ENCODE measurements at regions not wholly inside any gene's neighbourhood (a gene's known extent, or its start where the extent isn't known, plus 50 kb on each side); places are given as distances from the start of the nearest gene placed in this dataset.
"Not testable (repeated sequence)": the region's sequence is repeated elsewhere in the genome, so short reads cannot be mapped to it uniquely, and the experiment has no call there.

DNA sequence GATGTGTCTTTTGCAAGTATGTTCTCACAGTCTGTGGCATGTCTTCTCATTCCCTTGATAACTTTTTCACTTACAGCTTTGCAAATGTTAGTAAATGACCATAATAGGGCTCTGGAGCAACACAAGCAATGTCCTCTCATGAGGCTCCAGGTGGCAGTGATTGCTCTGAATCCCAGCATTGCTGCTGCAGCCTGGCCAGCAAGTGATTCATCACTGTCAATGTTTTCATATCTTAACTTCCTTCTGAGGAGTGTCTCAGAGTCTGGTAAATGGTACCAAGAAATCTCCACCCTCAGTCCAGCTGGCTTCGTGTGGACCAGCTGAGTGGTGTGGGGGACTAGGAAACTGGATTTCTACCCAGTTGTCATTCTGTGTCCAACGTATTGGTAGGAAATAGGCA, 139.6 kb downstream of the MYLK4 start:
- no peak for DNase-seq (ENCODE audit: low spot score)

GRCh38 chr6:2608503-2608902, 142.2 kb downstream of the MYLK4 start:
- DNase-seq (ENCODE audit: low spot score) = no peak

- no peak for DNase-seq (ENCODE audit: low spot score)
These were observed 150.4 kb downstream of the MYLK4 start for GRCh38 chr6:2600363-2600762.

GRCh38 chr6:2599817-2600216, 150.9 kb downstream of the MYLK4 start:
- no peak for DNase-seq (ENCODE audit: low spot score)

GRCh38 chr6:2598867-2599266, 151.9 kb downstream of the MYLK4 start:
- DNase-seq (ENCODE audit: low spot score) = no peak

- DNase-seq (ENCODE audit: low spot score) = no peak
These were observed 152.7 kb downstream of the MYLK4 start for GRCh38 chr6:2597991-2598390.

- DNase-seq (ENCODE audit: low spot score) = not testable (repeated sequence)
These were observed 153.3 kb downstream of the MYLK4 start for GRCh38 chr6:2597457-2597856.

DNA sequence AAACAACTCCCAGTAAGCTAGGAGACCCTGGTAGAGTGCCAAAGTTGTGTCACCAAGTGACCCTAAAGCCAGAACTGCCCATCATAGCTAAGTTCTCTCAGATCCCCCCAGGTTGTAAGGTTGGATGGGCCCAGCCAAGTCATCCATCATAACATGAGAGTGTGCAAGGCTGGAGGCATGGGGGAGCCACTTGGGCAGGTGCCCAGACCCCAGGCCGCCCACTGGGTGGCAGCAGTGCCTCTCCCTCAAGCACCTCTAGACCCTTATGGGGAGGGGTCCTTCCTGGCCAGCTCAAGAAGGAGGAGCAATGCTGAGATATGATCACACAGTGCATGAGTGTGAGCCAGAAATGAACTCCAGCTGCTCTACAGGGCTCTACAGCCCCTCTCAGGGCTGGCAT, 154.5 kb downstream of the MYLK4 start:
- peak; percentile 59 for DNase-seq (ENCODE audit: low spot score)

DNA sequence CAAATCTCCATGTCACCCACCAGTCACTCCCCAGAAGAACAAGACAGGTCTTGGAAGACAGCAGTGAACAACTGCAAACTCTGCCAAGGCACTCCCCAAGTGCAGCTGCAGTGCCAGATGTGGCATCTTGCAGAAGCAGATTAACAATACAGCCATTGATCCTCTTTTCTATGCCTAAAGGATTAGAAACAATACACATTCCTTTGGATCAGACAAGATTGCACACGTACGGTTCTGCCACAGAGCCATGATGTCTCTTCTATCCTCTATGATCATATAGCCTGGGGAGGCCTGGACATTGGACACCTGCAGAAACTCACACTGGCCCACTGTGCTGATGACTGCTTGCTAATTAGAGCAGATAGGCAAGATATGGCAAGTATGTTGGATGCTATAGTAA, 155.9 kb downstream of the MYLK4 start:
- no peak for DNase-seq (ENCODE audit: low spot score)

DNA sequence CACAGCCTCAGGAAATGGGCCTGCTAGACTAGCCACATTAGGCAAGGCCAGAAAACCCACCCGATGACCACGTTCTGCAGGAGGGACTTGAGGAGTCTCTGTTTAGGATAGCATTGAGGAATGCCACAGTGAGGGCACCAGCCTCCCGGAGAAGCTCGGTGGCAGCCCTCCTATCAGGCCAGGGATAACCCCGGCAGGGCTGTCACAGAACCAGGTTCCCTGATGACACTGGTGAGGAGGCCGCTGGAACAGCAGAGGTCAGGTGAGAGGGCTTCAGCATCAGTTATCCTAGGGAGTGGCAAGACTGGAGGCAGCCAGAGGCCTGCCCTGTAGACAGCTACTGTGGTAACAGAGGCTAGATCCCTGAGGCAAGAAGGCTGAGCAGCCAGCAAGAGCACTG, 157.6 kb downstream of the MYLK4 start:
- DNase-seq (ENCODE audit: low spot score) = no peak

DNA sequence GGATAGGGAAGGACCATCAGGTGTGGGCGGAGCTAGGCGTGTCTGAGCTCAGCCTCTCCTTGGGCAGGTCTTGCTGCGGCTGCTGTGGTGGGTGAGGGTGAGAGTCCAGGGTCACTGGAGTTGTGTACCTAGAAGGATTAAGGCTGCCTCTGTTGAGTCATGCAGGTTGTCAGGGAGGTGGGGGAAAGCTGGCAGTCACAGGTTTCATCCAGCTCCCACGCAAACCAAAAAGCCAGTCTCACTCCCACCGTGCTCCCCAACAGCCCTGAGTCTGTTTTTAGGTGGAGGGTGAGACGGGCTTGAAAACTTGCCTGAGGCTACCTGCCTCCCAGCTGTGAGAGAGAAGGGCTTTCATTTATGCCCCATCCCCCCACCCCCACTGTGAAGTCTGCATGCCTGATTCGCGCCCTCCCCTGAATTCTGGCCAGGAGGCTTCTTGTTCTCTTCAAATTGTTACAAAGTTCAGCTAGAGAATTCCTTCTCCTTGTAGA, 161.5 kb downstream of the MYLK4 start:
- DNase-seq (ENCODE audit: low spot score) = no peak

DNA sequence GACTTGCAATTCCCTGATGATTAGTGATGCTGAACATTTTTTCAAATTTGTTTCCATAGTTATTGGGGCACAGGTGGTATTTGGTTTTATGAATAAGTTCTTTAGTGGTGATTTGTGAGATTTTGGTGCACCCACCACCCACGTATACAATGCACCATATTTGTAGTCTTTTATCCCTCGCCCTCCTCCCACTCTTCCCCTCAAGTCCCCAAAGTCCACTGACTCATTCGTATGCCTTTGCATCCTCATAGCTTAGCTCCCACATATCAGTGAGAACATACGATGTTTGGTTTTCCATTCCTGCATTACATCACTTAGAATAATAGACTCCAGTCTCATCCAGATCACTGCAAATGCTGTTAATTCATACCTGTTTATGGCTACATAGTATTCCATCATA, 167.3 kb downstream of the MYLK4 start:
- DNase-seq (ENCODE audit: low spot score) = no peak

- DNase-seq (ENCODE audit: low spot score) = no peak
These were observed 168.5 kb downstream of the MYLK4 start for GRCh38 chr6:2582268-2582667.

DNA sequence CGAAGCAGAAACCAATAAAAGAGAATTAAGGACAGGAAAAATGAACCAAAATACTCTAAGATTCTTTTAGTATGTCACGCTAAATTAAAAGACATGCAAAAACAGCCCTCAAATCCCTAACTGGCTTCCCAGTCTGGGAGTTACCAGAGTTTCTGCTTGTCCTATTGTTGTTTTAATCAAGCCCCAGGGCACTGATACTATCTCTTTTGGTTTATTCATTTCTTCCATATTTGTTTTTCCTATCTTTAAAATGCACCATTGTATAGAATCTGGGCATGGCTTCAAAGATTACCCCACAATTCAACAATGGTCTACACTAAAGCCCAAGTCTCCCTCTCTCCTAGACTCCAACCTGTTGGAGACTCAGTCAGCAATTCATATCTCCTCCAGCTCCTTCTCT, 169.1 kb downstream of the MYLK4 start:
- DNase-seq (ENCODE audit: low spot score) = no peak

DNA sequence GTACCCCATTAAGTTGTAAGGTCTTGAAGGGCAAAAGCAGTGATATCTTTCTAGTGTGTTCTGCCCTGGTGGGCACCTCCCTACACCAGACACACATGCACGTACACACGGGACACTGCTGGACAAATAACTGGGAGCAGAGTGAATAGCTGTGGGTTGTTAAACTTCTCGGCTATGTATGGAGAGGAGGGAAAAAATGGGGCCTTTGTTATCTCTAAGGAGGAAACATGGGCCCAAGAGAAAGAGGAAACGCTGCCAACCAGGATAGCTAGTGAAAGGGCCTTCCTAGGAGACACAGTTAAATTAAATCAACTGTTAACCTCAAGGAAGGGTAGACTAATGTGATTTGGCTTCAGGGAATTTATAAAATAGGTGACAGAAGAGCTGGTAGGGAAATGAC, 169.7 kb downstream of the MYLK4 start:
- no peak for DNase-seq (ENCODE audit: low spot score)

GRCh38 chr6:2579804-2580570, 170.7 kb downstream of the MYLK4 start:
- no peak for DNase-seq (ENCODE audit: low spot score)

- DNase-seq (ENCODE audit: low spot score) = no peak
These were observed 171.4 kb downstream of the MYLK4 start for GRCh38 chr6:2579241-2579761.

GRCh38 chr6:2578767-2579166, 172.0 kb downstream of the MYLK4 start:
- DNase-seq (ENCODE audit: low spot score) = no peak

DNA sequence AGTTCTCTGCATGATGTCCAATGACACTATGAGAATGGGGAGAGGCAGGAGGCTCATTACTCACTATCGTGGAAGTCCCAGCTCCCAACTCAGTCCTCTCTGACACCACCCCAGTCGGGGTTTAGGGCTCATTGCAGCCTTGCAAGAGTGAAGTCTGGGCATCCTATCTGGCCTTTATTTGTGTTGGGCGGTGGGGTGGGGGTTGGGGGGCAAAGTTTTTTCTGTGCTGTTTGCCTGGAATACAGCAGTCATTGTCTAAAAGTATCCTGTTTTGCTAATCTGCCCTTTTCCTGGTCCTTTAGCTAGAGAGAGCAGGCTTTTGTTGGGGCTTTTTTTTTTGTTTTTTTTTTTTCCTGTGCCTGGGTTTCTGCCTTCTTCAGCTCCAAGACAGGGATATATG, 174.2 kb downstream of the MYLK4 start:
- no peak for DNase-seq (ENCODE audit: low spot score)

GRCh38 chr6:2575236-2575635, 175.5 kb downstream of the MYLK4 start:
- no peak for DNase-seq (ENCODE audit: low spot score)

DNA sequence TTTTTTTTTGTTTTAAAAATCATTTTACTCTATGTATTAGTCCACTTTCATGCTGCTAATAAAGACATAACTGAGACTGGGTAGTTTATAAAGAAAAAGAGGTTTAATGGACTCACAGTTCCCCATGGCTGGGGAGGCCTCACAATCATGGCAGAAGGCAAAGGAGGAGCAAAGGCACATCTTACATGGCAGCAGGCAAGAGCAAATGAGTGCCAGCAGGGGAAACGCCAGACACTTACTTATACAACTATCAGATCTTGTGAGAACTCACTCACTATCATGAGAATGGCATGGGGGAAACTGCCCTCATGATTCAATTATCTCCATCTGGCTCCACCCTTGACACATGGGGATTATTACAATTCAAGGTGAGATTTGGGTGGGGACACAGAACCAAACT, 181.3 kb downstream of the MYLK4 start:
- not testable (repeated sequence) for DNase-seq (ENCODE audit: low spot score)

DNA sequence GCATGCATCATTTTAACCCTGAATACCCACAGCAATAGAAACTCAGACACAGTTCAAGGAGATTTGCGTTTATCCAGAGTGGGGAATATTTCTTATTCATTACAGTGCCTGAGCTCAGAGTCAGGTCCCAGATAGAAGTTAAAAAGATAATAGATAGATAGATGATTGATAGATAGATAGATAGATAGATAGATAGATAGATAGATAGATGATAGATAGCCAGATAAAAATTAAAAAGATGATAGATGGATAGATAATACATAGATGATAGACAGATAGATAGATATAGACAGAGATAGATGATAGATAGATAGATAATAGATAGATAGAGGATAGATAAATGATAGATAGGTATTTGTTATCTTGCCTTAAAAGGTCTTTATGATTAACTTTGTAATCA, 184.7 kb downstream of the MYLK4 start:
- no peak for DNase-seq (ENCODE audit: low spot score)

DNA sequence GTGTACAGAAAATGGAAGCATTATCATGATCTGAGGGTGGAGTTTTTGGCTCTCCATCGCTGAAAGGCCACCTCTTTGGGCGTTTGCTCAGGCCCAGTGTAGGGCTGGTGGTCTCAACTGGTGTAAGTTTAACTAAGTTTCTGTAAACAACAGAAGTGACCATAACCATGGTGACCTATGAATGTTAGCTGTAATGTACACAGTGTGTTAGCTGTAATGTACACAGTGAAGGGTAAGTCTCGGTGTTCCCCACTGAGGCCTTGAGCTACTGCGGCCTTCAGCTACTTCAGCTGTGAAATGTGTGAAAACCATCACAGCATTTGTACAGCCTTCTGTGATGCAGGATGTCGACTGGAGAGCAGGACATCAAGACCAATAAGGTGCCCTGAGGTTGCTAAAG, 185.2 kb downstream of the MYLK4 start:
- no peak for DNase-seq (ENCODE audit: low spot score)

DNA sequence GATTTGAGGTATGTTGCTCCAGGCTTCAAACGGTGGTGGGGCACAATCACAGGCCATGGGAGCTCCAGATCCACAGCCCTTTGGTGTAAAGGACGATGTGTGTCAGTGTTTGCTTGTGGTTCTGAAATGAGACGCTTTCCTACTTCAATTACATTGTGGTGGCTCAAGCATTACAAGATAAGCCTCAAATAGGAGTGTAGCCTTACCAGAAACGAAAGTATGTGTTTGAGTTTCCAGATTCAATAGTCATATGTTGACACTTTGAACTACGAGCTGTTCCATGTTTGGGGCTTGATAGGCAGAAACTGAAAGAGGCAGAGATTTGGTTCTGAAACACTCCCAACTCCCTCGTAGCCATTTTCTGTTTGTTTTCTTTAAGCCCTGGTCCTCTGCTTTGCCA, 187.1 kb downstream of the MYLK4 start:
- no peak for DNase-seq (ENCODE audit: low spot score)
